ENCODE measurements at regions not wholly inside any gene's neighbourhood (a gene's known extent, or its start where the extent isn't known, plus 50 kb on each side); places are given as distances from the start of the nearest gene placed in this dataset.

- FAIRE-seq: no peak
- no peak for DNase-seq (ENCODE audit: low read depth)
- Histone ChIP-seq H3K36me3 (ENCODE audit: control insufficient read depth, insufficient read depth, low read length) (no peaks in the 10 kb centered on the region), H3K27me3 (ENCODE audit: control insufficient read depth, insufficient read depth, low read length) (no peaks in the 10 kb centered on the region), H3K4me3 (ENCODE audit: low read depth, low read length) (no peak overlapping the region)
- TF ChIP-seq CTCF (IDR thresholded peaks at IDR 0.05; ENCODE audit: insufficient read depth, low read length, severe bottlenecking): no peak
These were observed 311.3 kb upstream of the NT5C1B start for GRCh38 chr2:18900691-18901141.

- FAIRE-seq: no peak
- no peak overlapping the region for H3K4me3 ChIP-seq (ENCODE audit: low read depth, low read length)
- no peak for TF ChIP-seq CTCF (IDR thresholded peaks at IDR 0.05; ENCODE audit: insufficient read depth, low read length, severe bottlenecking)
- H3K36me3 ChIP-seq (ENCODE audit: control insufficient read depth, insufficient read depth, low read length): no peaks in the 10 kb centered on the region
- no peak for DNase-seq (ENCODE audit: low read depth)
- no peaks in the 10 kb centered on the region for H3K27me3 ChIP-seq (ENCODE audit: control insufficient read depth, insufficient read depth, low read length)
These were observed 310.4 kb upstream of the NT5C1B start for GRCh38 chr2:18899725-18900124.

GRCh38 chr2:18898271-18898670 is 308.9 kb upstream of the NT5C1B start:
- DNase-seq (ENCODE audit: low read depth): no peak
- H3K36me3 ChIP-seq (ENCODE audit: control insufficient read depth, insufficient read depth, low read length): no peaks in the 10 kb centered on the region
- no peak for FAIRE-seq
- H3K27me3 ChIP-seq (ENCODE audit: control insufficient read depth, insufficient read depth, low read length): no peaks in the 10 kb centered on the region
- no peak for TF ChIP-seq CTCF (IDR thresholded peaks at IDR 0.05; ENCODE audit: insufficient read depth, low read length, severe bottlenecking)
- H3K4me3 ChIP-seq (ENCODE audit: low read depth, low read length): no peak overlapping the region

- no peaks in the 10 kb centered on the region for H3K36me3 ChIP-seq (ENCODE audit: control insufficient read depth, insufficient read depth, low read length)
- FAIRE-seq (no peak), DNase-seq (ENCODE audit: low read depth) (no peak)
- no peaks in the 10 kb centered on the region for H3K27me3 ChIP-seq (ENCODE audit: control insufficient read depth, insufficient read depth, low read length)
- no peak overlapping the region for H3K4me3 ChIP-seq (ENCODE audit: low read depth, low read length)
- no peak for TF ChIP-seq CTCF (IDR thresholded peaks at IDR 0.05; ENCODE audit: insufficient read depth, low read length, severe bottlenecking)
These were observed 306.9 kb upstream of the NT5C1B start for GRCh38 chr2:18896125-18896764.

GRCh38 chr2:18891600-18892345 is 302.4 kb upstream of the NT5C1B start:
- no peak for FAIRE-seq
- no peak for TF ChIP-seq CTCF (IDR thresholded peaks at IDR 0.05; ENCODE audit: insufficient read depth, low read length, severe bottlenecking)
- no peak overlapping the region for H3K4me3 ChIP-seq (ENCODE audit: low read depth, low read length)

More at GRCh38 chr2:18891600-18892345, 302.4 kb upstream of the NT5C1B start:
- no peak for DNase-seq (ENCODE audit: low read depth)
- no peaks in the 10 kb centered on the region for H3K36me3 ChIP-seq (ENCODE audit: control insufficient read depth, insufficient read depth, low read length)
- no peaks in the 10 kb centered on the region for H3K27me3 ChIP-seq (ENCODE audit: control insufficient read depth, insufficient read depth, low read length)
